OCI-LY7 (cell line): ENCODE measurements at regions not wholly inside any gene's neighbourhood (a gene's known extent, or its start where the extent isn't known, plus 50 kb on each side); places are given as distances from the start of the nearest gene placed in this dataset.

Experiments used
- EZH2phosphoT487 ChIP-seq: fragments of 200-600 bp; sonication (generic); IDR thresholded peaks from 2 replicates; pipeline ENCODE4 v1.6.1; 2018; ENCODE audit warnings: low read depth, borderline replicate concordance, mild to moderate bottlenecking, mixed run types, antibody characterized with exemption, low read length, moderate library complexity, mixed read lengths
- TF ChIP-seq, protein P1 (sequence below): fragments of 200-600 bp; sonication (generic); conservative IDR thresholded peaks from 2 replicates; pipeline ENCODE4 v1.5.1; 2014; ENCODE audit warnings: mild to moderate bottlenecking, antibody characterized with exemption, low read length, moderate library complexity, mixed read lengths

DNA sequence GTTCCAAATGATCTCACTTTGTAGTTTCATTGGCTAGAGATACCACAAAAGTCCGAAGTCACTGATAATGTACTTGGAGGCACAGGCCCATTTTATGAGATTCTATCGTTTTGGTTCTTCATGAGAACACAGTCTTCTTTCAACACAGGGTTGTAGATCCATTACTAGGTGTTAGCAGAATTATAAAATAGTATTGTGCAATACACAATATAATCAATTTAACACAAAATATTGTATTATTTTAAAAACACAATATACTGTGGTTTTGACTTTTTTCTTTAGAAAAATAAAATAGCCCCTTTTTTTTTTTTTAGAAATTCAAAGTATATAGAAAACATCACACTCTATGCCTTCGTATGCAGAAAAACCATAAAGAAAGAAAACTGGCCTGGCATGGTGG, 138.6 kb upstream of the TSC22D2 start:
- TF ChIP-seq, protein P1, sequence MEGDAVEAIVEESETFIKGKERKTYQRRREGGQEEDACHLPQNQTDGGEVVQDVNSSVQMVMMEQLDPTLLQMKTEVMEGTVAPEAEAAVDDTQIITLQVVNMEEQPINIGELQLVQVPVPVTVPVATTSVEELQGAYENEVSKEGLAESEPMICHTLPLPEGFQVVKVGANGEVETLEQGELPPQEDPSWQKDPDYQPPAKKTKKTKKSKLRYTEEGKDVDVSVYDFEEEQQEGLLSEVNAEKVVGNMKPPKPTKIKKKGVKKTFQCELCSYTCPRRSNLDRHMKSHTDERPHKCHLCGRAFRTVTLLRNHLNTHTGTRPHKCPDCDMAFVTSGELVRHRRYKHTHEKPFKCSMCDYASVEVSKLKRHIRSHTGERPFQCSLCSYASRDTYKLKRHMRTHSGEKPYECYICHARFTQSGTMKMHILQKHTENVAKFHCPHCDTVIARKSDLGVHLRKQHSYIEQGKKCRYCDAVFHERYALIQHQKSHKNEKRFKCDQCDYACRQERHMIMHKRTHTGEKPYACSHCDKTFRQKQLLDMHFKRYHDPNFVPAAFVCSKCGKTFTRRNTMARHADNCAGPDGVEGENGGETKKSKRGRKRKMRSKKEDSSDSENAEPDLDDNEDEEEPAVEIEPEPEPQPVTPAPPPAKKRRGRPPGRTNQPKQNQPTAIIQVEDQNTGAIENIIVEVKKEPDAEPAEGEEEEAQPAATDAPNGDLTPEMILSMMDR, result no peak
- TF ChIP-seq EZH2phosphoT487, result no peak
